Adrenal gland (tissue), 5 donors: ENCODE measurements at regions not wholly inside any gene's neighbourhood (a gene's known extent, or its start where the extent isn't known, plus 50 kb on each side); places are given as distances from the start of the nearest gene placed in this dataset.

Experiments
- CTCF ChIP-seq, 6 experiments: fragments of 450-650 bp in 4 of 6; fragments of 200-600 bp in 2 of 6; sonication (generic) in 1 of 6; IDR thresholded peaks; 1 replicate in 5 of 6; 2 replicates in 1 of 6; pipeline versions ENCODE4 v1.5.1 to v1.8.0; 2016 to 2021; ENCODE audit warnings: antibody characterized with exemption in 6 of 6, mild to moderate bottlenecking in 2 of 6, moderate library complexity in 1 of 6
- POLR2A ChIP-seq, 2 donors: fragments of 450-650 bp; IDR thresholded peaks; one replicate each; pipeline ENCODE4 v1.6.1; 2017; ENCODE audit warnings: antibody characterized with exemption in 2 of 2, mild to moderate bottlenecking in 2 of 2, moderate library complexity in 1 of 2
- donor health status: DM: no; HTN: no; CAD: no.

GRCh38 chr13:112001571-112001970, 65.4 kb upstream of the SOX1 start:
- TF ChIP-seq CTCF (IDR thresholded peaks at IDR 0.05) (no peak), POLR2A (IDR thresholded peaks at IDR 0.05) (no peak)
